GM18502 (cell line): ENCODE measurements at regions not wholly inside any gene's neighbourhood (a gene's known extent, or its start where the extent isn't known, plus 50 kb on each side); places are given as distances from the start of the nearest gene placed in this dataset.

Experiments used
- ATAC-seq: cut with Tn5 transposase; IDR thresholded peaks from one replicate; pipeline ENCODE4 v1.9.1; 2021; ENCODE audit warnings: mild to moderate bottlenecking; ENCODE audit not compliant: unreplicated experiment, poor library complexity

DNA sequence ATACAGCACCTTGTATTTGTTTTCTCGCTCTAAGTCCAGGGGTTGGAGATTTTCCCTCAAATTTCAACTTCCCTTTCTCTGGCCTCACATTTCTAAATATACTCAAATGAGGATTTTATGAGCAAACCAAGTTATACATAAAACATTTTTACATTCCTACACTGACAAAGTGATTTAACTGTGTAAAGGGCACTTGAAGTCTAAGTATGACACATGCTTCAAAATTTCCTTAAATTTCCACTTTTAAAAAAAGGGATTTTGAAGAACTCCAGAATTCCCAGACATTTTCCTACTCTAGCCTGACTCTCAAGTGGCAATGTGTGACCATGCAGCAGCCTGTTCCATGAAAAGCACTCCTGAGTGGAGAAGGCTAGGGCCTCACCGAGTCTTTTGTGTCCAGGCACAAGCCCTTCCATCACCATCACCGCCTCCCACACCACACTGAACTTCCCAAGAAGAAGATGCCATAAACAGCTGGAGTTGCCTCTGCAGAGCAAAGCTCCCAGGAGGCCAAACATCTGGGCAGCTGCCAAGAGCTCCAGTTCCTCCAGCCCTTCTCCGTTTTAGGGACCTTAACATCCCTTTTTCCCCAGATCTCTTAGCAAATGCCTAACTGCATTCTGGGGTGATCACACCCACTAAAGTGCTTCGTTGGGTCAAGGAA lies 68.9 kb downstream of the NCR2 start:
- ATAC-seq: no peak

DNA sequence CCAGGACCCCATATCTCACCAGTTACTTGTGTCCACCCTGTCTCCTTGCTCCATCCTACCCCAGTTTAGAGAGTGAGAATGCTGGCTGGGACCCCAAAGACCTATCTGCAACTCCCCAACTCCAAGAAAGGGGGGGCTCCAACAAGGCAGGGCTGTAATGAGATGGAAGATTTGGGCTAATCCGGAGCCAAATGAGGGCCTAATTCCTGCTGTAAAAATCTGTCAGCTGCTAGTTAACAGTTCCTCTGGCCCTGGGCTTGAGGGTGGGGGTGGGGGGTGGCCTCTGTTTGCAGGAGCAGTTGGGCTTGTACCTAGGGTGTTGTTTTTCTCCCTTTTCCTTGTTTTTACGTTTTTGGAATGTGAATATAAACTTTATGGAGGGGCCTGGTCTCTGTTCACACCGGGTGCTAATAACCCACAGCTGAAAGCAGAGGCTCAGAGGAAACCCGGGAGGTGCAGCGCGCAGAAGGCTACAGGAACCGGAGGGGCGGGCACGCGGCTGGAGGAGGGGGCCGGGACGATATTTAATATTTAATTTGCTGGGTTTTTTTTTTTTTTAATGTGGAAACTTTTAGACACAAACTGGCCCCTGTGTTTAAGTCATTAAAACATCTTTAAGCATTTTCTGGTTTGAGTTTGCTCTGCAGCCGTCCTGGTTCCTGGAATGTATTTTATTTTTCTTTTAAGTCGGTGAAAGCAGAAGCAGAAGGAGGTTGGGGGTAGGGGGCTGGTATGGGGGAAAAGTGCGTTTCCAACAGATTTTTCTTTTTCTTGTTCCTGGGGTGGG lies 70.7 kb downstream of the NCR2 start:
- no peak for ATAC-seq

GRCh38 chr6:41406728-41407489 lies 71.5 kb downstream of the NCR2 start:
- ATAC-seq: no peak

- ATAC-seq: no peak
Measured at GRCh38 chr6:41408576-41408975, 73.2 kb downstream of the NCR2 start.

GRCh38 chr6:41408982-41409381 lies 73.6 kb downstream of the NCR2 start:
- ATAC-seq: no peak

DNA sequence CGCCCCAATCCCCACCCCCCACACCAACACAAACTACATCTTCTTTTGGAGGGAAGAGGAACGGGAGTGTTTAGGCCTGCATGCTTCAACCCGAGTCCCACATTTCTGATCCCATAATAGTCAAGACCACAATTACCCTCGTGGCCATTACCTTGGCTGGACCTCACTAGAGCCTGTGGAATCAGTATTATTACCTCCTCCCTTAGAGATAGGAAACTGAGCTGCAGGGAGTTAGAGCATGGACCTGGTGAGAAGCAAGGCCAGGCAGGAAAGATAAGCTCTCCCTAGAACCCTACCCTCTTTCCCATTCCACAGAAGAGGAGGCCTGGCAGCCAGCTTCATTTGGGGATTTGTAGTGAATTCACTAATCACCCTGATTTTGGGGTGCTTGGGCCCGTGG lies 74.1 kb downstream of the NCR2 start:
- no peak for ATAC-seq

- ATAC-seq: no peak
Measured at GRCh38 chr6:41411961-41412360, 76.6 kb downstream of the NCR2 start.

DNA sequence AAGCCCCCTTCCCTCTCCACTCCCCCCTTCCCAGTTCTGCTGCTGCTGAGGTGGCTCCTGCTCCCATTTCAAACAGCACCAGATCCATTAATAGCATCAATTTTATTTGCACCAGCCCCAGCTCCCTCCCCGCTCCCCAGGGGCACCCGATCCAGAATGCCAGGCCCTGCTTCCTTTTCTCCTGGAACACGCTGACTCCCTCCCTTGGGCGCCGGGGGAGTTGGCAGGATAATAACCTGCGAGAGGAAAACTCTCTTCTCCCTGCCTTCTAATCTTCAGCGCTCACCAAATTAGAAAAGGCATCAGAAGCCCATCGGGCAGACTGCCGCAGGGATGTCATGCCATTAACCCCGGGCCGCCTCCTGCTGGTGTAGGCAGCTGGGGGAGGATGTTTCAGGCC lies 77.8 kb downstream of the NCR2 start:
- no peak for ATAC-seq

DNA sequence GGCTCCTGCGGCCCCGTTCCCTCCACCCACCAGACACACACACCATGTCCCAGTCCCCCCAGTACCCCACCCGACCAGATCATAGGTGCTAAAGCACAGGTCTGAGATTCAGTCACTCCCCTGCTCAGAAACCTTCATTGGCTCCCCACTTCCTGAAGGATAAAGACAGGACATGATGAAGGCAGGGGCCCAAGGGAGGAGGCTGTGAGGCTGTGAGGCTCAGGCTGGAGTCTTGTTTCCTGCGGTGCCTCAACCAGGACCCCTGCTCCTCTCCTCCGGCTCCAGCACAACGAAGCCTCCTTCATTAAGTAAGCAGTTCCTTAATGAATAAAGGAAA lies 81.1 kb downstream of the NCR2 start:
- ATAC-seq: no peak

GRCh38 chr6:41418741-41419140 lies 83.3 kb downstream of the NCR2 start:
- no peak for ATAC-seq

- no peak for ATAC-seq
Measured at GRCh38 chr6:41419385-41419784, 84.0 kb downstream of the NCR2 start.

GRCh38 chr6:41420186-41420585 lies 84.8 kb downstream of the NCR2 start:
- ATAC-seq: no peak

- ATAC-seq: no peak
Measured at GRCh38 chr6:41422161-41422560, 86.8 kb downstream of the NCR2 start.

DNA sequence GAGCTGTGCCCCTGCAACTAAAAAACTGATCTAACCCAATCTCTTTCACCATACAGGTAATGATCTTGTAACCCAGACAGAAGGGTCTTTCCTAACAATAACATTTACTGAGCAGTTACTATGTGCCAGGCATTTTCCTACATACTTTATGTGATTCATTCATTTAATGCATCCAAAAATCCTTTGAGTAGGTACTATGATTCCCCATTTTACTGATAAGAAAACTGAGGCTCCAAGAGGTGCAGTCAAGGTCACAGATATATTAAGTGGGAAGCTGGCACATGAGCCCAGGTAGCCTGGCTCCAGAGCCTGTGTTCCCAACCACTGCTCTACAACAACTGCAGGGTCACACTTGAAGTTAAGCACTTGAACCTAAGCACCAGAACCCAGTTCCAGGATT lies 87.6 kb downstream of the NCR2 start:
- ATAC-seq: no peak

DNA sequence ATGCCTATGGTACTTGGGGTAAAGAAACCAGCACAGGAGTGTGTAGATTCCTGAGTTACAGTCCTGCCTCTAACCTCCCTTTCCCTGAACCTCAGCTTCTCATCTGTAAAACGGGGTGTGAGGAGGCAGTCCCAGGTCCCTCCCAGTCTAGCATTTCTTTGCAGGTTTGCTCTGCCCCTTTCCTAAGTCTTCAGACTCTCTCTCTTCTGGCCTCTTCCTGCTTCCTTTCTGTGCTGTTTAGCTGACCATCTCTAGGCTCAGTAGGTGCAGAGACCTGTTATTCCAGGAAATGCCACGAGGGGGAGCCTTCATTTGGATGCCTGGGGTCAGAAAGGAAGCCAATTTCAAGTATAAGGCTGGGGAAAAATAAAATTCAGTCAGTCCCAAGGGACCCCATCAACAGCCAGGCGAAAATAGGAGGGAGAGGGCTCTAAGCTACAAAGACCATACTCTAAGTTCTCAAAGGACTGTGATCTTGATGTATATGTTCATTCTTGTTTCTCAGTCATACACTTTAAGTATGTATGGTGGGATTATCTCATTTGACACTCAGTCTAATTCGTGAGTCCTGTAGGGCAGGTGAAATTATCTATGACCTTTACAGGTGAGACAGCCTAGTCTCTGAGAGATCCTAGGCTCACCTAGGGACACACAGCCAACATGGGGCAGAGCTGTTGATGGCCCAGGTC lies 89.1 kb downstream of the NCR2 start:
- no peak for ATAC-seq

DNA sequence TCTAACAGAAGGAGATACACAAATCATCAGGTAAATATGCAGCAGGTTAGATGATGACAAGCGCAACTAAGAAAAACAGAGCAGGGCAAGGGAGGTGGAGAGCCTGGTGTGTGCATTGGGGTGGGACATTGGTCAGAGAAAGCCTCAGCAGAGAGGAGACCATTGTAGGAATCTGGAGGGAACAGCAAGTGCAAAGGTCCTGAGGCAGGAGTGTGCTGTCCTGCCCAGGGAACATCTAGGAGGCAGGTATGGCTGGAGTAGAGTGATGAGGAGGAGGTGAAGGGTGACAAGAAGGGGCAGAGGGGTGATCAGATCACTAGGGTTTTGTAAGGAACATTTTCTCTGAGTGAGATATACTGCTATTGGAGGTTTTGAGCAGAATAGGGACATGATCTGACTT lies 90.1 kb downstream of the NCR2 start:
- ATAC-seq: no peak

DNA sequence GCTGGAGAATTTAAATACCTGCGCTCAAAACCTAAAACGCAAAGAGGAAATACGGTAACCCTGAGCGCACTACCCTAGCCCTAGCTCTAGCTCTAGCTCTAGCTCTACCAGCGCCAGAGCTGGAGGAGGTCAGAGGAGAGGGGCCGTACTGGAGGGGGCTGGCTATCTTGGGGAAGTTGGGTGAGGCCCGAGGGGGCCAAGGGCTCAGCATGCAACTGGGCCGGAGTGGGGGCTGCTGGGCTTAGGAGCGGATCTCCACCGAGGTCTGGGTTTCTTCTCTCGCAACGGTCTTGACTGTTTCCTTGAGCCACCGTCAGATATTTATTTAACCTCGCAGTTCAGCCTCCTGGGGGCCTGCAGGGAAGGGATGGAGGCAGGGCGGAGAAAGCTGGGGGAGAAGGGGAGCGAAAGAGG lies 91.0 kb downstream of the NCR2 start:
- no peak for ATAC-seq

GRCh38 chr6:41426888-41427641 lies 91.7 kb downstream of the NCR2 start:
- no peak for ATAC-seq

- no peak for ATAC-seq
Measured at GRCh38 chr6:41427642-41428335, 92.4 kb downstream of the NCR2 start.
